ENCODE measurements at regions not wholly inside any gene's neighbourhood (a gene's known extent, or its start where the extent isn't known, plus 50 kb on each side); places are given as distances from the start of the nearest gene placed in this dataset.

DNA sequence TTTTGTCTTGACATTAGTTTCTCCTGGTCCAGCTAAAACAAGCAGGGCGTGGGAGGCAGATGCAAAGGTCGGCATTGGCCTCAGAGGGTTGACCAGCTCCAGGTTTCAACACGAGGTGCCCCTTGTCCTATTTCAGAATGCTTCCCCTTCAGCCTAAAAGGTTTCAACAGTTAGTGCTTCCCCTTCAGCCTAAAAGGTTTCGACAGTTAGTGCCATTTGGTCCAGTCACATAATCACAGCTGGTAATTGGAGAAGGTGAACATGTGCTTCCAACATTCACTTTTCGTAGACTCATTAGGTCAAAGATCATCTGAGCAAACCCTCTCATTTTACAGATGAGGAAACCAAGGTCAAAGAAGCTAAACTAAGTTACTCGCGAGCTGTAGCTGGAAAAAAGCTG, 270.3 kb upstream of the MAP3K1 start:
- no peak for DNase-seq (ENCODE audit: low spot score)

DNA sequence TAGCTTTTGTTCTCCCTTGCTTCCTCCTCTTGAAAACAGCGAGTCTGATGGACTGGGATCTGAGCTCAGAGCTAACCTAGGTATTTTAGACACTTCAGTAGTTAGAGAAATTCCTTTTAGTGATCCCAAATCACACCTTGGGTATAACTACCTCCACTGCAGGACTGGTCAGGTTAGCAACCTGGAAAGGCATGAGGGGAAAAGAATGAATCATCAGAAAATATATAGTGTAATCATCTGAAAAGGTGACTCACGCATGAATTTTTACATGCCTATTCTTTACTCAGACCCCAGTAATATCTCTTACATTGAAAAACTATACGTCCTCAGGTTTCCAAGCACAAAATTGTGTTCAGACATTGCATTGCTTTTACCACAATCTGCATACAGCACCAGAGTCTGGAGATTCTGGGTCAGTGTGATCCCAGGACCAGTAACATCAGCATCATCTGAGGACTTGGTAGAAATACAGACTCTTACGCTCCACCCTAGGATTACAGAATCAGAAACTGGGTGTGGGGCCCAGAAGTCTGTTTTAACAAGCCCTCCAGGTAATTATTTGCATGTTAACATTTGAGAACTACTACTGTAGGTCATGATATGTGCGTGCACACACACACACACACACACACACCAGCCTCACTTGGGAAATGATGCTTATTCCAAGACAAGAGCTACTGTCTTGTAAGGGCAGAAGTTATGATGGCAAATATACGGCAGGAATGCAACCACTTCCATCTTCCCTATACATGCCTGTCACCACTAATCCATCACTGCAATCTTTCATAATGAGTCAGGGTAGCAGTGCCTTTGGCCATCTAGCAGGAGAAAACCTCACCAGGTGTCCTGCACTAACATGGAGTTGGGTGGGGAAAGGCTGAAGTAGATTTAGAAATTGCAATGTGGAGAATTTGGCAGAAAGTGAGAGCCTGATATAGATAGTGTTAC, 271.6 kb upstream of the MAP3K1 start:
- DNase-seq (ENCODE audit: low spot score): no peak

- no peak for DNase-seq (ENCODE audit: low spot score)
These were observed 275.1 kb upstream of the MAP3K1 start for GRCh38 chr5:56540266-56540665.

DNA sequence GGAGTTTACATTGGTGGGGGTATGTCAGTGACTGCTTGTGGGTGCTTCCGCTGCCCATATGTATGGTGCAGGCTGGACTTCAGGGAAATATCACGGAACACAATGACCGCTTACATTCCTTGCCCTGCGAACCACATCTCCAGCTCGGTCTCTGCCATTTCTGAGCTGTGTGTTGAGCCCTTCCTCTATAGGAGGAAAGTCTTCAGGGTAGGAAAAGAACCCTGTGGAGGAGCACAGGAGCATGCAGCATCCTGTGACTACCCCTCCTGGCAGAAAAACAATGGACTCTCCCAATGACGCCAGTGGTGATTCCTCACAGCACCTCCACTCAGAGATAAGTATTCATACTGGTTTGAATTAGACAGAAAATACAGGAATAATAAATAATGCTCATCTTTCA, 276.8 kb upstream of the MAP3K1 start:
- DNase-seq (ENCODE audit: low spot score): no peak

DNA sequence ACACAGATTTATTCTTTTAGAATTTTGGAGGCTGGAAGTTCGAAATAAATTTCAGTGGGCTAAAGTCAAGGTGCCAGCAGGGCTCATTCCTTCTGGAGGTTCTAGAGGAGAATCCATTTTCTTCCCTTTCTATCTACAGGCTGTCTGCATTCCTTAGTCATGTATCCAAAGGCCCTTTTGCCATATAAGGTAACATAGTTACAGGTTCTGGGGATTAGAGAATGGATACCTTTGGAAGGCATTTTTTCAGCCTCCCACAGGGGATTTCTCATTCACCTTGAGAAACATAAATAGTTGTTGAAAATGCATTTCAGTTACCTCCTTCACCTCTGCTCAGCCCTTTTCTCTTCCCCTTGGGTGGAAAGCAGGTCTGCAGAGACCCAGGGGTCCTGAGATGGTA, 280.0 kb upstream of the MAP3K1 start:
- no peak for DNase-seq (ENCODE audit: low spot score)

DNA sequence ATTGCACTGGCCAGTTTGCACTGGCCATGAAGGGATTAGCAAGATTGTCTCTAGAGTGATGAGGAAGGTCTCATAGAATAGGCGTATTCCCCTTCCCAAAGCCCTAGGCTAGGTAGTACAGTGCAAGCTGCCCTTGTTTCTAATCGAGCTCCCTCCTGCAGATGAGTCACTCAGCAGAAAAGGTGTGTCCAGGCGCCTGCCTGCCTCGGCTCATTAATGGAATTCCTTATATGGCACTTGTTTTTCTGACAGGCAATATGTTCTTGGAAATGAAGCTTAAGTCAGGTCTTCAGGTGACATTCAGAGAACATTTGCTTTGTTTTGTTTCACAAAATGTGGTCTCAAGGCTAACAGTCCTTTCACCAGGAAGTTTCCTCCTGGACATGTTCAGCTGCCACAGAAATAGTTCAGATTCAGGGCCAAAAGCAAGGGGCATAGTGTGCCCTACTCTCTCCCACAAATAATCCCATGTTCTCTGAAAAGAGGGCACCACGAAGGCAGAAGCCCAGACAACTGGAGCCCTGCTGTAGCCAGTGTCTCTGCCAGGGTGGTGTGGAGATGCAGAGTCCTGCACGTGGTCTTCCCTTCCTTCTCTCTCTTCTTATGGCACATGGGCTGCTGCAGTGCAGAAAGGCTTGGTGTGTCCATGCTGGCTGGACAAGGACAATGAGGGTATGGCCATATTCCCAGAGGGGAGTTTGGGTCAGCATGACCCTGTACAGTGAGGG, 281.1 kb upstream of the MAP3K1 start:
- no peak for DNase-seq (ENCODE audit: low spot score)

DNA sequence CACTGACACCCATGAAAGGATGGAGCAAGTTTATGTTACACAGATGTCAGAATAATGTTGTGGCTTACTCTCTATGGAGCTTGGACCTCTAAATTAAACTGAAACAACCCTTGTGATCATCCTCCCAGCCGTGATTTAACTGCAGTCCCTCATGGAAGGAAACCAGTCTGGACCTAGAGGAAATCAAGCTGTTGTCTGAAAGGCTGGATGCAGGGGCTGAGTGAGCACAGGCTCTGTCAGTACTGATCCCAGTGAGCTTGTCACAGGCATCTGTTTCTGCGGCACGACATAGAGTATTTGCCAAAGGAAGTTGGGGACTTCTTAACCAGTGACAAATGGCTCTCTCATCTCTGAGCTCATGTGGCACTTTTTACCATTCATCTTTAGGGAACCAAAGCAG, 282.9 kb upstream of the MAP3K1 start:
- no peak for DNase-seq (ENCODE audit: low spot score)

DNA sequence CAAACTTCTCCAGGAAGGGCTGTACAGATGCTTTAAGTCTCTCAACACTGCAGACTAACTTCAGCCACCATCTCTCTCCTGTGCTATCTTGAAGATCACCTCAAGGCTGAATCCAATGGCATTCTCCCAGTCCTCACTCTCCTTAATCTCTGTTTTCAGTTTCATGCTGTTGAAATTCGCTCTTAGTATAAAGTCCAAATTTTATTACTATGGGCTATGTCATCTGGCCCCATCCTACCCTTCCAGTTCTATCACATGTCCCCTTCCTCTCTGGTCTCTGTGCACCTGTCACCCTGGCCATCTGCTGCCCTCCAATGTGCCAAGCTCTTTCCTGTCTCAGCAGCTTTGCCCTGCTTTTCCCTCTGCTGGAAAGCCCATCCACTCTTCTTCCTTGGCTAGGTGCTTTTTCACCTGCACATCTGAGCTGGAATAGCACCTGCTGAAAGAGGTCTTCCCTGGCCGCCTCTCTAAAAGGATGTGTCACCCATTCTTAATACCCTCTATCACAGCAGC, 284.7 kb upstream of the MAP3K1 start:
- no peak for DNase-seq (ENCODE audit: low spot score)

- no peak for DNase-seq (ENCODE audit: low spot score)
These were observed 285.5 kb upstream of the MAP3K1 start for GRCh38 chr5:56529666-56530430.

DNA sequence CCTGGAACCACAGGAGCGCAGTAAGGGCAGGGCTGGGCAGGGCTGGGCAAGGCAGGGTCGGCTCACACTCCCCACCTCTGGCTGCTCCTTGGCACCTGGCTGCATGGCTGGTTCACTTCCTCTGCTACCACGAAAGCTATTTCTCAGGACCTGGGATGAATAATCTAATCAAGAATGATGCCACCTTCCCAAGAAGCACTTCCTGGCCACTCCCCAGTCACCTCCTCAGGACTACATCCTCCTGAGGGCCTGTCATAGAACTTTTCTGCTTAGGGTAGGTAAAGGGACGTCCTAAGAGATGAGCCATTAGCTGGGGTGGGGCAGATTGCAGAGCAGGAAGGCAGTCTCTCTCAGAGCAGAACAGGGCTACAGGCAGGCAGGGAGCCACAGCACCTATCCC, 288.2 kb upstream of the MAP3K1 start:
- no peak for DNase-seq (ENCODE audit: low spot score)

GRCh38 chr5:56525113-56525512, 290.2 kb upstream of the MAP3K1 start:
- no peak for DNase-seq (ENCODE audit: low spot score)

DNA sequence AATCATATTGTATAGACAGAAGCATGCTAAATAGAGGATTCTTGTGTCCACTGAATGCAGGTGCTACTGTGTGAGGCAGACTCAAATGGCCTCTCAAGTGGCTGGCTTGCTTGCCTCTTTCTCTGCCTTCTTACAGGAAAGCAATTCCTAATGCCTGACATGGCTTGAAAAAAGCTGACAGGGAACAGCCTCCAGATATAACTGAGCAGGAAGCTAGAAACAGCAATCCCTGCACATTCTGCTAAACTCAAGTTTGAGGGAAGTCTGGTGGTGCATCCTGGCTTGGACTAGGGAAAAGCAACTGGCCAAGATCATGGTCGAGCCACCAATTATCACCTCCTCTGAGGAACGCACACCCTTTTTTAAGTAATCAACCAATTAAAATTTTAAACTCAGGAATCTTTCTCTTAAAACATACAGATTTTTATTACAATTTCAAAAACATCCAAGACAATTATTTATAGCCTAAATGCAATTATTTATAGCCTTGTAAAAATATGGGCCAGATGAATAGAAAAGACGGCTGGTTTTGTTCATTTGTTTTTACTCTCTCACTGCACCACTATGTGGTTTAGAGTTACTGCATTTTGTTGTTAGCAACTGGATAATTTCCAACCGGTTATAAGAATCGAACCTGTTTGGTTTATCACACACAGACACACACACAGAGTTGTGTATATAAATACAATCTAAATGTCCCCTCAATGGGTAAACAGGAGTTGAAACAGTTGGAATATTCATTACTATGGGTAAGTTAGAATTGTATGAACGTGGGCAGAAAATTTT, 290.9 kb upstream of the ANKRD55 start:
- DNase-seq (ENCODE audit: low spot score): no peak

DNA sequence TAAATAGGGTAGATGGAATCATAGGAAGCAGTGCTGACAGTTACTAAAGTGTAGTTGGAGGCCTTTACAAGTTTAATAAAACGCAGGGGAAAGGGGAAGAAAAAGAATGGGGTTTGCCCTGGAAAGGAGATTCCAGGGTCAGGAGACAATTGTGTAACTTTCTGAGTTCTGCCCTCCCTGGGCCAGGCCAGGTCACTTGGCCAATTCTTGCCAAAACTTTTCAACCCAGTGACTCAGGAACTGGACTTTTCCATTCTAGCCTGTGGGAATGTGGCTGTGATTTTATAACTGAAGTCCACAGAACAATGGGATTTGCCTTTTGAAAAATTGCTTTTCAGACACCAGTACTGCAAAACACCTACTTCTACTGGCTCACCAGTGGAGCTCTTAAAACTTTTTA, 289.8 kb upstream of the ANKRD55 start:
- DNase-seq (ENCODE audit: low spot score): peak; percentile 24

DNA sequence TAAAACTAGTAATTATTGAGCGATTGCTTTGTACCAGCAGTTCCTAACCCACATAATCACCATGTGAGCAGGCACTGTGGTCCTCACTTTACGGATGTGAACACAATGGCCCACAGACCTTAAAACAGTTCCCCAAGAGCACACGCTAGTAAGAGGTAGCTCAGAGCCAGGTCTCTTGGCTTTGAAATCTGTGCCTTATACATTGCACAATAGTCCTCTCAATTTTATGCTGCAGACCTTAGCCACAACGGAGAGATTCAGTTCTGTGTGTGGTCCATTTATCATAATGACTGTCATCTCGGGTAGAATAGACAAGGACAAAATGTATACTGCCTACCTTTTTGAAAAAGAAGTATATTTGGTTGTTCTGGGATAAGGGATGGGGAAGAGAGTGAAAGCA, 289.0 kb upstream of the ANKRD55 start:
- no peak for DNase-seq (ENCODE audit: low spot score)

- no peak for DNase-seq (ENCODE audit: low spot score)
These were observed 288.0 kb upstream of the ANKRD55 start for GRCh38 chr5:56520986-56521730.

DNA sequence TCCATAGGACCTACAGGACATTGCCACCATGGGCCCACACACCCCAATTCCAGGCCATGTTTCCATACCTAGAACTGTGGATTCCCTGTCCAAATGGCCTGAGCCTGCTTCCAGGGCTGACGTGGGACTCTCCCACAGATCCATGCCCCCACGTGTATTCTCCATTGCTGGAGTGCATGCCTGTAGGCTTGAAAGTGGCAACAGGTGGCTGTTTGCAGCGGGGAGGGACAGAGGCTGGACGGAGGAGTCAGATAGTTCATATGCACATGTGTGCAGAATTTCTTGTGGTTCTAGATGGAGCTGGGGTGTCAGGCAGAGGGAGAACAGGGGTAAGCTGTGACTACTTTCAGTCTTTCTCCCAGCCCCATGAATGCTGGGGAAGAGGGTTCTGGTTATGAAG, 285.7 kb upstream of the ANKRD55 start:
- no peak for DNase-seq (ENCODE audit: low spot score)

DNA sequence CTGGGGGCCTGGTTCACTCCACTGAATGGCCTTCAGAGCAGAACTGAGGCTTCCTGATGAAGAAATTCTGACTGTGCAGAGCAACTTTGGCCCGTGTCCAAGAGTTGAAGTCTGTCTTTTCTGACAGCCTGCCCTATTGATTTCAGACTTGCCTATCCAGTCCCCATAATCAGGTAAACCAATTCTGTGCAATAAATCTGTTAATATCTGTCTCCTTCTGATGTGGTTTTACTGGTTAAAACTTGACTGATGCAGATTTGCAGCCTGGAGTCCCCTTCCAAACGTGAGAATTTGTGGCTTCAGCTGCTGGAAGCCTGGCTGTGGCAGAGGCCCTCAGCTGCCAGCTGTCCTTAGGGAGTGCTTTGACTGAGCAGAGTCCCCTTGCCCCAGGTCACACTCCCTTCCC, 283.9 kb upstream of the ANKRD55 start:
- no peak for DNase-seq (ENCODE audit: low spot score)

- DNase-seq (ENCODE audit: low spot score): no peak
These were observed 283.3 kb upstream of the ANKRD55 start for GRCh38 chr5:56516441-56516840.

DNA sequence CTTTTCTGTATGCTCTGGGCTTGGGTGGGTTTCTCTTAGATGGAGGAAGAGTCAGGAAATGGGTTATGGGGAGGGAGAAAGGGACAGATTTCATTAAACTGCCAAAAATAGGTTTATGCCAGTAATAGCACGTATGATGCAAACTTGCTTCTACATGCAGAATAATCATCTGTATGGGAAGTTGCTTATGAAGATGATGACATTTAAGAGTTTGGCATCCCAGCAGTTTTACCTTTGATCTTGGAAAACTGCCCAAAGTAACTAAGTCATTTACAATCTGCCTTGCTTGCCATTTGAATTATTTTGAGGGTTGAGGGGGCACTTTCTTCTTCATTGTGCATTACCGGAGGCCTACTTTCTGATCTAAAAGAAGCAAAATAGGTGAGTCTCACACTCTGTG, 282.9 kb upstream of the ANKRD55 start:
- no peak for DNase-seq (ENCODE audit: low spot score)

- DNase-seq (ENCODE audit: low spot score): no peak
These were observed 281.9 kb upstream of the ANKRD55 start for GRCh38 chr5:56515011-56515410.

DNA sequence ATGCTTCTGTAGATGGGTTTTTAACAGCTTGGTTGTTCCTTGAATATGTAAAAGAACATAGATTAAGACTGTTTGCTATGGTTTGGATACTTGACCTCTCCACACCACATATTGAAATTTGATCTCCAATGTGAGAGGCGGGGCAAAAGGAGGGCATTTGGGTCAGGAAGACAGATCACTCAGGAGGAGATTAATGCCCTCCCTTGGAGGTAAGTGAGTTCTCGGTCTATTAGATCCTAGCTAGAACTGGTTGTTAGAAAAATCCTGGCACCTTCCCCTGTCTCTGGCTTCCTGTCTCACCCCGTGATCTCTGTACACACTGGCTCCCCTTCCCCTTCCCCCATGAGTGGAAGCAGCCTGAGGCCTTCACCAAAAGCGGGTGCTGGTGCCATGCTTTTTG, 281.1 kb upstream of the ANKRD55 start:
- no peak for DNase-seq (ENCODE audit: low spot score)
